Immature natural killer cell (primary cell): ENCODE measurements at regions not wholly inside any gene's neighbourhood (a gene's known extent, or its start where the extent isn't known, plus 50 kb on each side); places are given as distances from the start of the nearest gene placed in this dataset.

Experiments used
- DNase-seq, 3 donors: peaks; one replicate each; pipeline ENCODE4 v3.0.0; 2022; ENCODE audit warnings: mixed read lengths in 1 of 3
- H3K27ac Mint-ChIP-seq, 6 donors: one replicate each; pipeline ENCODE4 v1.8.0; 2020; ENCODE audit warnings: mixed read lengths in 6 of 6, mild to moderate bottlenecking in 5 of 6, inconsistent platforms in 4 of 6, moderate library complexity in 3 of 6
- H3K27me3 Mint-ChIP-seq, 3 donors: one replicate each; pipeline ENCODE4 v1.8.0; 2020 to 2021; ENCODE audit warnings: low read depth in 3 of 3, mild to moderate bottlenecking in 3 of 3, mixed read lengths in 3 of 3, moderate library complexity in 3 of 3, inconsistent platforms in 1 of 3
- H3K36me3 Mint-ChIP-seq, 3 donors: one replicate each; pipeline ENCODE4 v1.8.0; 2020; ENCODE audit warnings: mixed read lengths in 3 of 3, inconsistent platforms in 2 of 3, mild to moderate bottlenecking in 2 of 3
- H3K4me1 Mint-ChIP-seq, 2 donors: one replicate each; pipeline ENCODE4 v1.8.0; 2020; ENCODE audit warnings: inconsistent platforms in 2 of 2, mild to moderate bottlenecking in 2 of 2, mixed read lengths in 2 of 2, moderate library complexity in 1 of 2
- H3K4me3 Mint-ChIP-seq, 5 donors: one replicate each; pipeline ENCODE4 v1.8.0; 2020; ENCODE audit warnings: mild to moderate bottlenecking in 5 of 5, mixed read lengths in 5 of 5, inconsistent platforms in 3 of 5, moderate library complexity in 3 of 5
- H3K9me3 Mint-ChIP-seq, 6 donors: one replicate each; pipeline ENCODE4 v1.8.0; 2020; ENCODE audit warnings: mild to moderate bottlenecking in 6 of 6, mixed read lengths in 6 of 6, inconsistent platforms in 4 of 6, moderate library complexity in 3 of 6

DNA sequence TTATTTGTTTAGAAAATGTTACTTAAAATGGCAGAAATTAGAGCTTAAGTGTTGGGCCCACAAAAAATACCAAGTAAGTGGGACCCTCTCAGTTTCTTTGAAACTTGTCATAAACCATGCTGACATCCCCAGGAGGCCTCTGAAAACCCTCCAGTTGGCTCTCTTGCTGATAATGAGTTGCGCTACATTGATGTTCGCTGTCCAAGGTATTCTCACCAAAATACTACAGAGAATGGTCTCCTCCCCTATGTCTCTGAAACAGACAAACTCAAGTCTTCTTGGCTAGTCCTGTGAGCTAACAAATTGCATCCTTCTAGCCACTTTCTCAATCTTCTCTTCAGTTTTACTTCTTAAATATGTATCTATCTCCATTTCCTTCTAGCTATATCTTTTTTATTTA lies 669.4 kb downstream of the IRS1 start:
- H3K27ac Mint-ChIP-seq = no peak overlapping the region
- H3K36me3 Mint-ChIP-seq = no peaks in the 10 kb centered on the region
- no peak overlapping the region for H3K4me3 Mint-ChIP-seq
- H3K27me3 Mint-ChIP-seq = no peaks in the 10 kb centered on the region
- no peak for DNase-seq
- H3K4me1 Mint-ChIP-seq = no peaks in the 10 kb centered on the region
- H3K9me3 Mint-ChIP-seq = peaks cover 0 to 8% (median 4%) of the 10 kb centered on the region in 6 donors

DNA sequence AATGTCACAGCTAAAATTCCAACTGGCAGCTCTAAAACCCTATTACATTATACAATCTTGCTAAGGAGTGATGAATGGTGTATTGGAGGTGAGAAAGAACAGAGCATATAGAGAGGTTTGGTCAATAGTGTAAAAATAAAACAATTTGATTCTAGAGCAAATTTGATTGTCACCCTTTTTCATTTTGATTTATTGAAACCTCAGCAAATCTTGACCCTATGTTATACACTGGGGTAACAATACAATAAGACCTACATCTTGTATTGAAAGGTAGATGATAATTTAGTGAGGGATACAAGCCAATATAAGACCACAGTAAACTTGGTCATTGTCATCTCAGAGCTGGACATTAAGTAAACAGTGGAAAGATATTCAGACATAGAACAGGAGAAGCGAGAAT lies 671.9 kb downstream of the IRS1 start:
- H3K4me3 Mint-ChIP-seq = no peak overlapping the region
- peaks cover 0 to 9% (median 3%) of the 10 kb centered on the region in 6 donors for H3K9me3 Mint-ChIP-seq
- no peaks in the 10 kb centered on the region for H3K27me3 Mint-ChIP-seq
- DNase-seq = no peak
- H3K27ac Mint-ChIP-seq = no peak overlapping the region
- H3K36me3 Mint-ChIP-seq = no peaks in the 10 kb centered on the region
- no peaks in the 10 kb centered on the region for H3K4me1 Mint-ChIP-seq

DNA sequence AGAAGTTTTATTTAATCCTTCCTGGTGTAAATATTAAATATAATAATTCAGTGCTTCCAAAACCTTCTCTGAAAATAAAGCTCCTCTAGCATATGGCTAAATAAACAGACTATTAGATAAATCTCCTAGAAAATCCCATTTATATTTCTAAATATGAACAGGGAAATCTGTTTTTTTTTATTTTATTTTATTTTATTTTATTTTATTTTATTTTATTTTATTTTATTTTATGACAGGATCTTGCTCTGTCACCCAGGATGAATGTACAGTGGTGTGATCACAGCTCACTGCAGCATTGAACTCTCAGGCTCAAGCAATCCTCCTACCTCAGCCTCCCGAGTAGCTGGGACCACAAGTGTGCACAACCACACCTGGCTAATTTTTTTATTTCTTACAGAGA lies 673.5 kb downstream of the IRS1 start:
- H3K4me1 Mint-ChIP-seq = no peaks in the 10 kb centered on the region
- H3K27ac Mint-ChIP-seq = no peak overlapping the region
- no peak overlapping the region for H3K4me3 Mint-ChIP-seq

DNA sequence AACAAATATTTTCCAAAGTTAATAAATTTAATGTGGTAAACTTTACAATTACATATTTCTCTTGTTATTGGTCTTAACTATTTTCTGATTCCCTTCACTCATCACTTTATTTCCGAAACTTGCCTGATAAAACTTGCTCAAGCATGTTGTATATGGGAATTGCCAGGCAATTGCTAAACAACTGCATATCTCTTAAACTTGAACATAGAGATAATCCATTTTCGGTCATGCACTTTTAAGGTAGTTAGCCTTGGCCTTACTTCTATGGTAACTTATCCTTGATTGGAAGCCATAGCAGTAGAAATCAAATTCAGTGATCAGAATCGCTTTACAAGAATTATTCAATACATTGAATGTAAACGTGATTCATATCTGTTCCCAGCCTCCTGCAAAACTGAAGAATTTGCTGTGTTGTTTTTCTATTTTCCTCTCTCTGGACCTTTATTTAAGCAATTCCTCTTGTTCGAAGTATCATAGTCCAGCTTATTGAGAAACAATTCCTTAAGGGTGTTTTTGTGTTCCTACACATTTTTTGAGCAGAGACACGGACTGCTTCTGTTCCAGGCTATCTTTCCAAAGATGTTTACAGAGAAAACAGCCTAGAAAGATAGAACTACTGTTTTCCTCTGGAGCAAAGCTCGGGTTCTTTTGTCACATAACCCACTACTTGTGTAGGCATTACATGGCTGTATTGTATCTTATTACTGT lies 674.3 kb downstream of the IRS1 start:
- H3K36me3 Mint-ChIP-seq = no peaks in the 10 kb centered on the region

More for the DNA sequence above, 673.5 kb downstream of the IRS1 start:
- Mint-ChIP-seq H3K27me3 (no peaks in the 10 kb centered on the region), H3K9me3 (peaks cover 0 to 6% (median 3%) of the 10 kb centered on the region in 6 donors), H3K36me3 (no peaks in the 10 kb centered on the region)
- DNase-seq = no peak

DNA sequence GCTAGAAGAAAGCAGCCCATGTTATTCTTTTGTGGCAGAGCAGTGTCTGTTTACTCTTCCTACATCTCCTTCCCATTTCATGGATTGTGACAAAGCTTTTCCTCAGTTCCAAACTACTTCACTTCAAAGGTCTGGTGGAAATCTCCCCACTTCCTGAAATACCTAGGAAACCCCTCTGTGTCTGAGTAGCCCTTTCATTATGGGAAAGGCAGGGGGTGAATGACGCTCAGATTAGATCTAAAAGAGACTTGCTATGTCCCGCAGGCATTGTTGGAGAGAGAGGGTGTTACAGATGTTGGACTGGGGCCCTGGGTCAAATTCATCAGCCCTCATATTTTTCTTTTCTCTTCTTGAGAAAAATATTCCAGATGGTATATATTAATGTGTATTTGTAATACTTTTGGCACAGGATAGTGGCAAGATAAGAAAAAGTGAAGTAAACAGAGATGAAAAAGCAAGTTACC lies 675.0 kb downstream of the IRS1 start:
- DNase-seq = no peak
- Mint-ChIP-seq H3K27ac (no peak overlapping the region), H3K27me3 (no peaks in the 10 kb centered on the region), H3K9me3 (peaks cover 0 to 8% (median 3%) of the 10 kb centered on the region in 6 donors), H3K4me1 (no peaks in the 10 kb centered on the region), H3K36me3 (no peaks in the 10 kb centered on the region), H3K4me3 (no peak overlapping the region)

More for the DNA sequence above, 674.3 kb downstream of the IRS1 start:
- Mint-ChIP-seq H3K9me3 (peaks cover 0 to 8% (median 3%) of the 10 kb centered on the region in 6 donors), H3K4me1 (no peaks in the 10 kb centered on the region), H3K27me3 (no peaks in the 10 kb centered on the region), H3K27ac (no peak overlapping the region), H3K4me3 (no peak overlapping the region)
- DNase-seq = no peak

DNA sequence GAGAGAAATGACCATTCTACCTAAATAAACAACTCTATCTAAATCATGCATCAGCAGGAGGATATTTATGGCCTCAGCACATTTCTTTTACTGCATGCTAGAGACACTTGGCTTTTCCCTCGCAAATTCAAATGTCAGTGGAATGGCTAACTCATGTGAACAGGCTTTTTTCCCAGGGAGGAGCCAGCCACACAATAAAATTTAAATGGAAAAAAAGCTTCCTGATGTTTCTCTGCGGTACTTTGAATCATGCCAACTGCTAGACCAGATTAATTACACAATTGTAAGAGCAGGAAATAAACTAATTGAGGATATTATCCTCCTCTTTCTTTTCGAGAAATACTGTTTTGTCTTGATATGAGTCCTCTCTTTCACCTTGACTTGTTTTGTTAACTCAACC lies 676.3 kb downstream of the IRS1 start:
- H3K9me3 Mint-ChIP-seq = peaks cover 0 to 8% (median 3%) of the 10 kb centered on the region in 6 donors
- no peaks in the 10 kb centered on the region for H3K27me3 Mint-ChIP-seq
- H3K4me3 Mint-ChIP-seq = no peak overlapping the region

DNA sequence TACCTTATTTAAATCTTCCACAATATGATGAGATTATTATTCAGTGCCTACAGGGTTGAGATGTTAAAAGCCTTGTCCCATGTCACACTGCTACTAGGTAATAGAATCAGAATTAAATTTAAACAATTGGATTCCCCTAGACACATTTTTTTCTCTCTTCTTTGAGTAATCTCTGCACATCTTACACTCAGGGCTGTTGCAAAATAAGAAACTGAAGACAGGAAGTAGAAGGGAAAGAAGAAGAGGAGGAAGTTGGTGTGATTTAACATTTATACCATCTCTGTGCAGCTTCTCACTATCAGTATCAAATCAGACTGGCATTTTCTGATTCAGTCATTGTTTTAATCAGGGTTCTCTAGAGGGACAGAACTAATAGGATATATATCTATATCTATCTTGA lies 677.6 kb downstream of the IRS1 start:
- H3K27ac Mint-ChIP-seq = no peak overlapping the region
- no peaks in the 10 kb centered on the region for H3K4me1 Mint-ChIP-seq
- DNase-seq = no peak
- peaks cover 0 to 8% (median 3%) of the 10 kb centered on the region in 6 donors for H3K9me3 Mint-ChIP-seq
- no peaks in the 10 kb centered on the region for H3K27me3 Mint-ChIP-seq
- H3K36me3 Mint-ChIP-seq = no peaks in the 10 kb centered on the region
- H3K4me3 Mint-ChIP-seq = no peak overlapping the region

More for the DNA sequence above, 676.3 kb downstream of the IRS1 start:
- Mint-ChIP-seq H3K36me3 (no peaks in the 10 kb centered on the region), H3K27ac (no peak overlapping the region), H3K4me1 (no peaks in the 10 kb centered on the region)
- no peak for DNase-seq

DNA sequence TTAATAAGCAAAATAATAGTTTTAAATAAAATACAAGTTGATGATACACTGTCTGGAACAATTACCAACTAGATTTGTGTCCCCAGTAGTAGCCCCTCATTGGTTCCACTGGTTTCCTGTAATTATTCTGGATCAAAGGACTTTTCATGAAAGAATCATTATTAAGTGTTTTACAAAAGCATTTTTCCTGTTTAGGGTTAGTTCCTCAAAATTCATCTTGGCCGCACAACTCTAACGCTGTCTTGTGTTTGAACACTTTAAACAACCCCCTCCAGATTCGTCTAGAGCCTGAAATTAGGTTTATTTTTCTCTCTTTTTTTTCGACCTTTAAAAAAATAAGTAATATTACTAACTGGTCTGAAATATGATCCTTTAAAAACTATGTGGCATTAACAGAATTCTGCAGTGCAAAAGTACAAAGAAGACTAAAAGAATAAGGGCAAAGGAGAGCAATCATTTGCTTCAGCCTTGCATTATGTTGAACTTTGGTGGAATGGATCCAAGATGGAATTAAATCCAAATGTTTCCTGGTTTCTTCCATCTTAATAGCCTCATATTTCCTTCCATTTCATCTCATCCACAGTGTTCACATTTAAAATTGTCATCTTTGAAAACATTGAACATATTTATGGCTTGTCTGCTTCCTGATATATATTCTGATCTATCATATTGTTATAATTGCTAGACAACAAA lies 678.4 kb downstream of the IRS1 start:
- no peaks in the 10 kb centered on the region for H3K27me3 Mint-ChIP-seq
- no peak overlapping the region for H3K27ac Mint-ChIP-seq
- no peak overlapping the region for H3K4me3 Mint-ChIP-seq
- no peaks in the 10 kb centered on the region for H3K4me1 Mint-ChIP-seq
- DNase-seq = no peak
- H3K36me3 Mint-ChIP-seq = no peaks in the 10 kb centered on the region
- peaks cover 0 to 8% (median 3%) of the 10 kb centered on the region in 6 donors for H3K9me3 Mint-ChIP-seq

DNA sequence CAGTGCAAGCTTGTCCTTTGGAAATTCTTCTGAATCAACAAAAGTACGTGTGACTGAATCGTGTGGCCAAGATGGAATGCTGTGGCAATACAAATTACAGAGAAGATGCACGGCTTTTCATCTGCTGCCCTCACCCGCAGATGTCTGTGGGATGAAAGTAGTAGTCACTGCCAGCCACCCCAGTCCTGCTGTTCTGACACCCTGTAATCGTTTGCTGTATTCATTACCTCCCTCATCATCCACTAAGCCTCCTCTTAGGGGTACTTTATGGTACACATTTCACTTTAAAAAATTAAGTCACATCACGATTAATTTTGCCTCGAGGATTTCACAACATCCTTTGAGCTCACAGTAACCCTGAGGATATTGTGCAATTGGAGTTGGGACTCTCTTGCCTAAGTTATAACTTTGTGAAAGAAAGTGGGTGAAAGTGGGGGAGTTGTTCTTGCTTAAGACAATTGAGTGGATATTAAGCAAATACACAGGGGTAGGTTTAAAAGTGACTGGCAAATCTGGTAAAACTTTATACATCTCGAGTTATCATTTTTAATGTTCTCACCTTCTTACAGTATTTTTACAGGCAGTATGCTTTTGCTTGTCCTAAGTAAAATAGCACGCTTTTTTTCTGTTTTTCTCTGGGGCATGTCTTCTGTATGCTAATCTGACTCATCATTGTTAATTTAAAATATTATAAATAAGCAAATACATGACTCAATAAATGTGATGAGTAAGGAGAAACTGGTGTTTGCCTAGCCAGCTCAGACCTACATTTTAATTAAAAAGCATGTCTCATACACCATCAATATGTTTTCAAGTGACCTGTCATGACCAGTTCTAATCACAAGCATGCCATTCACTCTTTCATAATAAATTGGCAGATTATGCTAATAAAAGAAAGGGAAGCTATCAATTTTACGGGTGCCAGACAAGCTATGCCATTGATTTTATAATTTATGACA lies 680.9 kb downstream of the IRS1 start:
- H3K9me3 Mint-ChIP-seq = peaks cover 0 to 7% (median 3%) of the 10 kb centered on the region in 6 donors
- H3K36me3 Mint-ChIP-seq = no peaks in the 10 kb centered on the region
- H3K4me3 Mint-ChIP-seq = no peak overlapping the region
- no peaks in the 10 kb centered on the region for H3K27me3 Mint-ChIP-seq
- no peak overlapping the region for H3K27ac Mint-ChIP-seq
- H3K4me1 Mint-ChIP-seq = no peaks in the 10 kb centered on the region
- no peak for DNase-seq

DNA sequence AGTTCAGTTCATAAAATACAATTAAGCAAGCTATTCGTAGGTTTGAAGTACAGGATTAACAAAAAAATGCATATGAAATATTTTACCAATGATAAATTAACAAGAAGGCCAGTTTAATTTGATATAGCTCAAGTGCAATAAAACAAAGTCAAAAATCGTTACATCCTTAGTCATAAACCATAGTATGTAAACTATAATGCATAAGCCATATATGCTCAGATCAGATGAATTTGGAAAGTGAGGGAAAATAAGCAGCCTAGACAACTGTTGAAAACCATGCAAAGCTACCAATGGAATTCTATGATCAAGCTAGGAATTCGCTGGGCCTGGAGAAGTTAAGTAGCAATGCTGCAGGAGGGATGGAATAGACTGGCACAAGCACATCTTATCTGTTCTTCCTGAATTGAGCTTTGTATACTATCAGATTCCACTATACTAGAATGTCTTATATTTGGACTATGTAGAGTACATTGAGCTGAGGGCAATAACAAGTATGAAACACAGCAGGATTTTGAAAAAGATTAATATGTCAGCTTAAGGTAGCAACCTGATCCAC lies 682.0 kb downstream of the IRS1 start:
- H3K9me3 Mint-ChIP-seq = peaks cover 0 to 6% (median 3%) of the 10 kb centered on the region in 6 donors
- no peaks in the 10 kb centered on the region for H3K4me1 Mint-ChIP-seq
- DNase-seq = no peak
- H3K27ac Mint-ChIP-seq = no peak overlapping the region
- no peaks in the 10 kb centered on the region for H3K36me3 Mint-ChIP-seq
- peaks cover 0 to 2% (median 0%) of the 10 kb centered on the region in 3 donors for H3K27me3 Mint-ChIP-seq
- H3K4me3 Mint-ChIP-seq = no peak overlapping the region

DNA sequence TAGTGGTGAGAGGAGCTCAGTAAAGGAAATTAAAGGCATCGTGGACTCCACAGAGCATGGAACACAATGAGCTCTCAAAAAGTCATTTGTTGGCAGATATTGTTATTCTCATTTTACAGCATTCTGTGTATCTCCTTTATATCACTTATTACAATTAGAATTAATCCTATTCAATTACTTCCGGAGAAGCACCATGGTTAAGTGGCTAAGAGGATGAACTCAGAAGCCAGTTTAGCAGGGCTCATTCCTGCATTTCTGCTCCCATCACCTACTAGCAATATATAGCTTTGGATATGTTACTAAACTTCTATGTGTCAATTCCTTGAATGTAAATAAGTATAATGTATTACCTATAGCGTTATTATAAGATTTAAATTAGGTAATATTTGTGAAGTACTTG lies 683.3 kb downstream of the IRS1 start:
- Mint-ChIP-seq H3K4me3 (no peak overlapping the region), H3K4me1 (no peaks in the 10 kb centered on the region), H3K36me3 (no peaks in the 10 kb centered on the region), H3K27ac (no peak overlapping the region), H3K9me3 (peaks cover 0 to 6% (median 1%) of the 10 kb centered on the region in 6 donors), H3K27me3 (peaks cover 0 to 2% (median 0%) of the 10 kb centered on the region in 3 donors)
- DNase-seq = no peak

DNA sequence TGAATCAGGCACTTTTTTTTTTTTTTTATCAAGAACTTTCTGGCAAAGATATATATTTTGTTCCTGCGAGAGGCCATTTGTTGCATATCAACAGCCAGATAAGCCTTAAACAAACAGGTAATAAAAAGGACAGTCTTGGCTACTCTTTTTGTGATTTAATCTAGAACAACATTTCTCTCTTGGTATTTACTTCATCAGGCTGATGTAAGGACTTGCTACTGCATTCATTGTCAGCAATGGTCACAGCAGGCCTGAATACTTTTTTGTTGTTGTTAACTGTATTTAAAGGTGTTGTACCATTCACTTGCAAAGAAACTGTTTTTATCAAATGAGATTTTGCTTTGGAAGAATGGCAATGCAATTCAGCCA lies 683.8 kb downstream of the IRS1 start:
- Mint-ChIP-seq H3K4me1 (no peaks in the 10 kb centered on the region), H3K27me3 (peaks cover 0 to 2% (median 0%) of the 10 kb centered on the region in 3 donors), H3K4me3 (no peak overlapping the region), H3K27ac (no peak overlapping the region), H3K9me3 (peaks cover 0 to 6% (median 0%) of the 10 kb centered on the region in 6 donors), H3K36me3 (no peaks in the 10 kb centered on the region)
- no peak for DNase-seq

DNA sequence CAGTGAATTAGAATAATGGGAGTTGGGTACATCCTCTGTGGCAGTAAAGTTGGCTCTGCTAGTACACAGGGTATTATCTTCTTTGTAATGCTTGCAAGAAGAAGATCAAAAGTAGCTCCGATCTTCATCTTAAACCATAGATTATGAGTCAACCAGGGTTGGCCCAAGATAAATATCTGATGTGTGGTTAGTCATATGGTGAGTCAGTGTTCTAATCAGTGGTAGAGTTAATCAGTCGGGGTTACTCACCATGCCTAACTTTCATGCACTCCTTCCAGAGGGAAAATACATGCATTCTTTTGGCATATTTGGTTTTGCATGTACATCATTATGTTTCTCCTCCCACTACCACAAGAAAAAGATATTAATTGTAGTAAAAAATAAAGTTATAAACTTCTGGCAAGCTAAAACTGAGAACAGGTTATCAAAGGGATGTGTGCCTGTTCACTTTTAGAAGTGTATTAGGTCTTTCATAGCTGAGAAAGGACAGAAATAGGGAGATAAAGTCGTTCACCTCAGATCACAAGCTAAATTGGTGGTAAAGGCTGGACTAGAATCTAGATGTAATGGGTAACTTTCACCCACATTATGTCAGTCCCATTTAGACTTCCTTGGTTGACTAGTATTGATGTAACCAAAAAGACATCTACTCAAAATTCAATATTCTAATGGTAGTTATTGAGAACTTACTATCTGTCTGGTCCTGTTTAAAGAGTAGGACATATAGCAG lies 684.4 kb downstream of the IRS1 start:
- no peak overlapping the region for H3K27ac Mint-ChIP-seq
- H3K9me3 Mint-ChIP-seq = peaks cover 0 to 6% (median 1%) of the 10 kb centered on the region in 6 donors
- no peaks in the 10 kb centered on the region for H3K36me3 Mint-ChIP-seq
- no peak for DNase-seq
- H3K4me1 Mint-ChIP-seq = no peaks in the 10 kb centered on the region
- no peak overlapping the region for H3K4me3 Mint-ChIP-seq
- H3K27me3 Mint-ChIP-seq = peaks cover 0 to 2% (median 0%) of the 10 kb centered on the region in 3 donors
